K562 (cell line): ENCODE measurements at regions not wholly inside any gene's neighbourhood (a gene's known extent, or its start where the extent isn't known, plus 50 kb on each side); places are given as distances from the start of the nearest gene placed in this dataset.

Experiments used
- EP400 ChIP-seq: fragments of 450-650 bp; IDR thresholded peaks from 2 replicates; pipeline ENCODE4 v1.6.1; 2017; ENCODE audit warnings: antibody characterized with exemption, mild to moderate bottlenecking, moderate library complexity
- SNIP1 ChIP-seq: fragments of 450-650 bp; IDR thresholded peaks from 2 replicates; pipeline ENCODE4 v1.7.1; 2017; ENCODE audit warnings: low read depth, mild to moderate bottlenecking

GRCh38 chr15:92751528-92751927, 96.0 kb upstream of the FAM174B start:
- TF ChIP-seq SNIP1, result no peak
- TF ChIP-seq EP400, result no peak
